ENCODE measurements at regions not wholly inside any gene's neighbourhood (a gene's known extent, or its start where the extent isn't known, plus 50 kb on each side); places are given as distances from the start of the nearest gene placed in this dataset.

GRCh38 chr7:153190452-153190851 lies 430.9 kb downstream of the ACTR3B start:
- no peaks in the 10 kb centered on the region for H3K27me3 ChIP-seq (ENCODE audit: control insufficient read depth in 2 of 2, insufficient read depth in 2 of 2, low read length in 2 of 2)
- DNase-seq, result no peak
- Mint-ChIP-seq H3K4me3 (no peak overlapping the region), H3K4me1 (no peaks in the 10 kb centered on the region), H3K27me3 (ENCODE audit: low read depth in 3 of 3) (peaks cover 0 to 2% (median 0%) of the 10 kb centered on the region in 3 donors), H3K36me3 (no peaks in the 10 kb centered on the region), H3K9me3 (peaks cover 0 to 3% (median 2%) of the 10 kb centered on the region in 7 donors), H3K27ac (no peak overlapping the region)
- no peak overlapping the region for H3K27ac ChIP-seq (ENCODE audit: low read depth in 1 of 2, low read length in 2 of 2)
- H4K20me1 ChIP-seq (ENCODE audit: insufficient read depth, low read length), result no peaks in the 10 kb centered on the region
- intact Hi-C loops (cut with micrococcal nuclease), result no loop called here
- no peak for TF ChIP-seq CTCF (IDR thresholded peaks at IDR 0.05)
- no peak overlapping the region for H2AFZ ChIP-seq (ENCODE audit: insufficient read depth, low read depth, low read length, poor library complexity, severe bottlenecking)
- peaks cover 0 to 4% of the 10 kb centered on the region in 2 donors for H3K9me3 ChIP-seq (replicated peaks in 1 of 2; ENCODE audit: control insufficient read depth in 1 of 2, insufficient read depth in 1 of 2, low read length in 2 of 2)
- 100% methylated on average over 2 of the region's 3 CpGs for WGBS (ENCODE audit: insufficient coverage)
- H3K79me2 ChIP-seq (ENCODE audit: insufficient read depth, low read length), result no peaks in the 10 kb centered on the region
- no peaks in the 10 kb centered on the region for H3K36me3 ChIP-seq (replicated peaks in 1 of 2; ENCODE audit: control insufficient read depth in 1 of 2, insufficient read depth in 2 of 2, low read length in 2 of 2)
- H3K4me3 ChIP-seq (replicated peaks in 1 of 3; ENCODE audit: low read depth in 2 of 3, low read length in 3 of 3), result no peak overlapping the region
- no peaks in the 10 kb centered on the region for H3K4me1 ChIP-seq (ENCODE audit: control insufficient read depth in 1 of 2, insufficient read depth in 2 of 2, low read length in 2 of 2)
- H3K9ac ChIP-seq (ENCODE audit: insufficient read depth, low read length, poor library complexity, severe bottlenecking), result no peak overlapping the region
- H3K4me2 ChIP-seq (replicated peaks; ENCODE audit: extremely low read depth, low read length, poor library complexity, severe bottlenecking), result no peak overlapping the region

DNA sequence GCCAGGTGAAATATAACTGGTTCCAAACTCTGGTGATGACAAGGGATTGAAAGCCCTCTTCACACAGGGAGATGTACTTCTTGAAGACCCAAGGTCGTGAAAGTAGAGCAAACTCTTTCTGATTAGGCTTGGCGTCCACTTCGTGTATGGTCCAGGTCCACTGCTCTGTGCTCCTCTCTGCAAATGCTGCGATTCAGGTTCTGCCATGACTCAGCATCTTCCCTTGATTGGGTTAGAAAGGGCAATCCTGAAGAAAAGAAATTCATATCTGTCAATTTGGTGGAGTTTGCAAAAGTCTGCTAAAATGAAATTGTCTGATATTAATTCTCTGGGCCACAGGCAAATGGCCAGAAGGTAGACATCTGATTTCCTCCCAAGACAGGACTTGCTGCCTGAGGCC lies 431.4 kb downstream of the ACTR3B start:
- no peaks in the 10 kb centered on the region for H3K36me3 ChIP-seq (replicated peaks in 1 of 2; ENCODE audit: control insufficient read depth in 1 of 2, insufficient read depth in 2 of 2, low read length in 2 of 2)
- intact Hi-C loops (cut with micrococcal nuclease), result no loop called here
- H3K27ac Mint-ChIP-seq, result no peak overlapping the region
- TF ChIP-seq CTCF (IDR thresholded peaks at IDR 0.05), result no peak
- no peak overlapping the region for H3K4me3 Mint-ChIP-seq
- no peaks in the 10 kb centered on the region for H3K4me1 Mint-ChIP-seq
- H4K20me1 ChIP-seq (ENCODE audit: insufficient read depth, low read length), result no peaks in the 10 kb centered on the region
- H3K9ac ChIP-seq (ENCODE audit: insufficient read depth, low read length, poor library complexity, severe bottlenecking), result no peak overlapping the region
- H3K27me3 Mint-ChIP-seq (ENCODE audit: low read depth in 3 of 3), result peaks cover 0 to 2% (median 0%) of the 10 kb centered on the region in 3 donors
- no peak overlapping the region for H3K4me3 ChIP-seq (replicated peaks in 1 of 3; ENCODE audit: low read depth in 2 of 3, low read length in 3 of 3)
- no peak overlapping the region for H2AFZ ChIP-seq (ENCODE audit: insufficient read depth, low read depth, low read length, poor library complexity, severe bottlenecking)
- H3K9me3 Mint-ChIP-seq, result peaks cover 0 to 3% (median 2%) of the 10 kb centered on the region in 7 donors
- H3K27ac ChIP-seq (ENCODE audit: low read depth in 1 of 2, low read length in 2 of 2), result no peak overlapping the region
- no peaks in the 10 kb centered on the region for H3K36me3 Mint-ChIP-seq
- H3K4me2 ChIP-seq (replicated peaks; ENCODE audit: extremely low read depth, low read length, poor library complexity, severe bottlenecking), result no peak overlapping the region
- H3K4me1 ChIP-seq (ENCODE audit: control insufficient read depth in 1 of 2, insufficient read depth in 2 of 2, low read length in 2 of 2), result no peaks in the 10 kb centered on the region
- H3K79me2 ChIP-seq (ENCODE audit: insufficient read depth, low read length), result no peaks in the 10 kb centered on the region
- 92% methylated on average over 3 of the region's 4 CpGs for WGBS (ENCODE audit: insufficient coverage)
- DNase-seq, result no peak
- H3K27me3 ChIP-seq (ENCODE audit: control insufficient read depth in 2 of 2, insufficient read depth in 2 of 2, low read length in 2 of 2), result no peaks in the 10 kb centered on the region
- peaks cover 0 to 4% of the 10 kb centered on the region in 2 donors for H3K9me3 ChIP-seq (replicated peaks in 1 of 2; ENCODE audit: control insufficient read depth in 1 of 2, insufficient read depth in 1 of 2, low read length in 2 of 2)

All from CD14-positive monocyte (primary cell).